Adrenal gland (tissue), 5 donors: ENCODE measurements at regions not wholly inside any gene's neighbourhood (a gene's known extent, or its start where the extent isn't known, plus 50 kb on each side); places are given as distances from the start of the nearest gene placed in this dataset.

ENCODE experiments used
- CTCF ChIP-seq, 6 experiments: fragments of 450-650 bp in 4 of 6; fragments of 200-600 bp in 2 of 6; sonication (generic) in 1 of 6; IDR thresholded peaks; 1 replicate in 5 of 6; 2 replicates in 1 of 6; pipeline versions ENCODE4 v1.5.1 to v1.8.0; 2016 to 2021; ENCODE audit warnings: antibody characterized with exemption in 6 of 6, mild to moderate bottlenecking in 2 of 6, moderate library complexity in 1 of 6
- POLR2A ChIP-seq, 2 donors: fragments of 450-650 bp; IDR thresholded peaks; one replicate each; pipeline ENCODE4 v1.6.1; 2017; ENCODE audit warnings: antibody characterized with exemption in 2 of 2, mild to moderate bottlenecking in 2 of 2, moderate library complexity in 1 of 2
- donor health status: DM: no; HTN: no; CAD: no.

GRCh38 chr3:13146643-13147143 is 73.5 kb upstream of the IQSEC1 start:
- no peak for TF ChIP-seq CTCF (IDR thresholded peaks at IDR 0.05)
- no peak for TF ChIP-seq POLR2A (IDR thresholded peaks at IDR 0.05)
